Loucy (cell line): ENCODE measurements at regions not wholly inside any gene's neighbourhood (a gene's known extent, or its start where the extent isn't known, plus 50 kb on each side); places are given as distances from the start of the nearest gene placed in this dataset.
"Not testable (repeated sequence)": the region's sequence is repeated elsewhere in the genome, so short reads cannot be mapped to it uniquely, and the experiment has no call there.

Source experiments
- H2AFZ ChIP-seq: fragments of 200-600 bp; sonication (generic); 2 replicates; pipeline ENCODE4 v1.6.0; 2016; ENCODE audit warnings: antibody characterized with exemption, mild to moderate bottlenecking, low read length, moderate library complexity
- H3F3A ChIP-seq: fragments of 200-600 bp; 2 replicates; pipeline ENCODE4 v1.6.0; 2016; ENCODE audit warnings: antibody characterized with exemption, low read depth, mild to moderate bottlenecking
- H3K27me3 ChIP-seq: fragments of 200-600 bp; sonication (generic); 2 replicates; pipeline ENCODE4 v1.6.1; 2014; ENCODE audit warnings: low read length, mild to moderate bottlenecking; ENCODE audit not compliant: insufficient read depth, poor library complexity, severe bottlenecking
- H3K36me3 ChIP-seq: fragments of 200-600 bp; sonication (generic); 2 replicates; pipeline ENCODE4 v1.6.1; 2016; ENCODE audit warnings: low read length; ENCODE audit not compliant: insufficient read depth
- H3K4me1 ChIP-seq: fragments of 200-600 bp; sonication (generic); 2 replicates; pipeline ENCODE4 v1.5.1; 2014; ENCODE audit warnings: low read length, mild to moderate bottlenecking; ENCODE audit not compliant: insufficient read depth, poor library complexity, severe bottlenecking
- H3K4me2 ChIP-seq: fragments of 200-600 bp; sonication (generic); 2 replicates; pipeline ENCODE4 v1.6.0; 2014; ENCODE audit warnings: antibody characterized with exemption, low read length, low read depth, mild to moderate bottlenecking; ENCODE audit not compliant: poor library complexity, severe bottlenecking
- H3K4me3 ChIP-seq: fragments of 200-600 bp; sonication (generic); 2 replicates; pipeline ENCODE4 v1.5.1; 2014; ENCODE audit warnings: low read length, mild to moderate bottlenecking, mixed read lengths; ENCODE audit not compliant: poor library complexity, severe bottlenecking
- H3K79me2 ChIP-seq: fragments of 200-600 bp; sonication (generic); 2 replicates; pipeline ENCODE4 v1.6.1; 2014; ENCODE audit warnings: low read length; ENCODE audit not compliant: insufficient read depth
- H3K9ac ChIP-seq: fragments of 200-600 bp; sonication (generic); 2 replicates; pipeline ENCODE4 v1.6.0; 2014; ENCODE audit warnings: mild to moderate bottlenecking, low read depth, low read length, moderate library complexity; ENCODE audit not compliant: poor library complexity, severe bottlenecking
- H3K9me2 ChIP-seq: fragments of 200-600 bp; sonication (generic); replicated peaks from 2 replicates; pipeline ENCODE4 v1.6.1; 2016; ENCODE audit warnings: low read depth, low read length, mixed read lengths
- H3K9me3 ChIP-seq: fragments of 200-600 bp; sonication (generic); 2 replicates; pipeline ENCODE4 v1.6.1; 2014; ENCODE audit warnings: mild to moderate bottlenecking, antibody characterized with exemption, low read length, low read depth; ENCODE audit not compliant: insufficient read depth
- H4K20me1 ChIP-seq: fragments of 200-600 bp; sonication (generic); 2 replicates; pipeline ENCODE4 v1.6.0; 2014; ENCODE audit warnings: antibody characterized with exemption, low read length, mild to moderate bottlenecking; ENCODE audit not compliant: insufficient read depth, poor library complexity, severe bottlenecking
- CTCF ChIP-seq: fragments of 200-600 bp; sonication (generic); conservative IDR thresholded peaks from 2 replicates; pipeline ENCODE4 v1.5.1; 2014; ENCODE audit warnings: mild to moderate bottlenecking, antibody characterized with exemption, low read length
- EZH2phosphoT487 ChIP-seq: fragments of 200-600 bp; IDR thresholded peaks from 2 replicates; pipeline ENCODE4 v1.6.1; 2018; ENCODE audit warnings: antibody characterized with exemption, mild to moderate bottlenecking, moderate library complexity, borderline replicate concordance

- Histone ChIP-seq H3K9me3 (peaks cover 3% of the 10 kb centered on the region; the same call in 1 of the 2 replicates), H3K79me2 (no peaks in the 10 kb centered on the region), H3K9ac (no peak overlapping the region), H3K4me1 (no peaks in the 10 kb centered on the region), H3F3A (no peaks in the 10 kb centered on the region), H3K27me3 (no peaks in the 10 kb centered on the region), H3K9me2 (no peaks in the 10 kb centered on the region), H3K4me2 (no peak overlapping the region), H3K4me3 (no peak overlapping the region), H2AFZ (no peak overlapping the region), H3K36me3 (no peaks in the 10 kb centered on the region), H4K20me1 (no peaks in the 10 kb centered on the region)
- TF ChIP-seq CTCF (no peak), EZH2phosphoT487 (no peak)
These were observed 431.7 kb downstream of the SLITRK1 start for GRCh38 chr13:83450591-83450990.

- Histone ChIP-seq H3K79me2 (no peaks in the 10 kb centered on the region), H3K9me2 (no peaks in the 10 kb centered on the region), H3K4me1 (no peaks in the 10 kb centered on the region), H3K4me2 (no peak overlapping the region), H3K27me3 (no peaks in the 10 kb centered on the region), H3K36me3 (no peaks in the 10 kb centered on the region), H4K20me1 (no peaks in the 10 kb centered on the region), H3K9ac (no peak overlapping the region), H3F3A (no peaks in the 10 kb centered on the region), H3K9me3 (peaks cover 3% of the 10 kb centered on the region; the same call in 1 of the 2 replicates), H3K4me3 (no peak overlapping the region), H2AFZ (no peak overlapping the region)
- TF ChIP-seq CTCF (no peak), EZH2phosphoT487 (no peak)
These were observed 432.4 kb downstream of the SLITRK1 start for GRCh38 chr13:83449668-83450395.

GRCh38 chr13:83440465-83440864 lies 441.8 kb downstream of the SLITRK1 start:
- Histone ChIP-seq H2AFZ (no peak overlapping the region), H3K4me3 (no peak overlapping the region), H3K9me3 (no peaks in the 10 kb centered on the region), H3K27me3 (no peaks in the 10 kb centered on the region), H3K4me2 (no peak overlapping the region), H3K9me2 (no peaks in the 10 kb centered on the region), H3F3A (no peaks in the 10 kb centered on the region), H3K79me2 (no peaks in the 10 kb centered on the region), H3K4me1 (no peaks in the 10 kb centered on the region), H4K20me1 (no peaks in the 10 kb centered on the region), H3K9ac (no peak overlapping the region), H3K36me3 (no peaks in the 10 kb centered on the region)
- TF ChIP-seq EZH2phosphoT487 (no peak), CTCF (no peak)

GRCh38 chr13:83439464-83439863 lies 442.8 kb downstream of the SLITRK1 start:
- not testable (repeated sequence) for H2AFZ ChIP-seq, H3K9me3 ChIP-seq, H3K9ac ChIP-seq, H4K20me1 ChIP-seq, H3K79me2 ChIP-seq, H3K36me3 ChIP-seq, H3F3A ChIP-seq, H3K4me1 ChIP-seq, H3K9me2 ChIP-seq, H3K27me3 ChIP-seq, H3K4me2 ChIP-seq, H3K4me3 ChIP-seq
